HL-60 (cell line): ENCODE measurements at regions not wholly inside any gene's neighbourhood (a gene's known extent, or its start where the extent isn't known, plus 50 kb on each side); places are given as distances from the start of the nearest gene placed in this dataset.

Source experiments
- DNase-seq, 2 experiments: peaks; one replicate each; pipeline ENCODE4 v3.0.0-alpha.2; 2010 to 2020; ENCODE audit warnings: low read depth in 1 of 2, low spot score in 1 of 2
- H3K27ac ChIP-seq: fragments of 250-450 bp; sonication (Bioruptor Pico); replicated peaks from 2 replicates; pipeline ENCODE4 v1.5.1; 2020; ENCODE audit warnings: mild to moderate bottlenecking, moderate library complexity
- H3K27me3 ChIP-seq: fragments of 250-450 bp; sonication (Bioruptor Pico); 2 replicates; pipeline ENCODE4 v1.5.1; 2021; ENCODE audit warnings: mild to moderate bottlenecking, moderate library complexity; ENCODE audit not compliant: insufficient read depth, poor library complexity, severe bottlenecking
- H3K4me3 ChIP-seq: replicated peaks from 2 replicates; pipeline ENCODE4 v1.5.1; 2011; ENCODE audit warnings: mild to moderate bottlenecking, control low read depth, low read length; ENCODE audit not compliant: insufficient read depth
- GABPA ChIP-seq: IDR thresholded peaks from 2 replicates; pipeline ENCODE4 v1.6.1; 2012; ENCODE audit warnings: low read depth
- POLR2AphosphoS5 ChIP-seq: IDR thresholded peaks from 2 replicates; pipeline ENCODE4 v1.6.1; 2012; ENCODE audit warnings: low read depth
- SPI1 ChIP-seq: IDR thresholded peaks from 2 replicates; pipeline ENCODE4 v1.6.1; 2012; ENCODE audit warnings: low read depth, mild to moderate bottlenecking, borderline replicate concordance
- TF ChIP-seq, protein P1 (sequence below): IDR thresholded peaks from 2 replicates; pipeline ENCODE4 v1.6.1; 2012; ENCODE audit warnings: low read depth; ENCODE audit not compliant: insufficient replicate concordance
- TF ChIP-seq, protein P2 (sequence below): IDR thresholded peaks from one replicate; pipeline ENCODE4 v1.5.1; 2011; ENCODE audit warnings: low read length, control low read depth, inconsistent platforms; ENCODE audit not compliant: insufficient read depth

DNA sequence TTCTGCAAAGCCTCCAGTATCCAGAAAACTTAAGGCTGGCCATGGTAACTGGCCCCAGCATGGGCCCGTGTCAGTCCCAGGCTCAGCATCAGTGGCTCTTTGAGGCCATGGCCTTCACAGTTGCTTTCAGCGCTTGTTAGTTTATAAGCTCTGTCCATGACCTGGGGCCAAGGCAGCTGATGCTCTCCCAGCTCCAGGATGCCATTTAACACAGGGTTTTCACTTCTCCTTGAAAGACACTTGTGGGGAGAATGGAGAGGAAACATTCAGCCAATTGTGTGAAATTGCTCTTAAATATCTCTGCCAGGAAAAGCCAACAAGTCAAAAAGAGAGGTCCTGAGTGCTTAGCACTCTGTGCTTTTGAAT is 321.3 kb downstream of the FOXO1 start:
- TF ChIP-seq GABPA: no peak
- TF ChIP-seq POLR2AphosphoS5: no peak
- TF ChIP-seq, protein P1, sequence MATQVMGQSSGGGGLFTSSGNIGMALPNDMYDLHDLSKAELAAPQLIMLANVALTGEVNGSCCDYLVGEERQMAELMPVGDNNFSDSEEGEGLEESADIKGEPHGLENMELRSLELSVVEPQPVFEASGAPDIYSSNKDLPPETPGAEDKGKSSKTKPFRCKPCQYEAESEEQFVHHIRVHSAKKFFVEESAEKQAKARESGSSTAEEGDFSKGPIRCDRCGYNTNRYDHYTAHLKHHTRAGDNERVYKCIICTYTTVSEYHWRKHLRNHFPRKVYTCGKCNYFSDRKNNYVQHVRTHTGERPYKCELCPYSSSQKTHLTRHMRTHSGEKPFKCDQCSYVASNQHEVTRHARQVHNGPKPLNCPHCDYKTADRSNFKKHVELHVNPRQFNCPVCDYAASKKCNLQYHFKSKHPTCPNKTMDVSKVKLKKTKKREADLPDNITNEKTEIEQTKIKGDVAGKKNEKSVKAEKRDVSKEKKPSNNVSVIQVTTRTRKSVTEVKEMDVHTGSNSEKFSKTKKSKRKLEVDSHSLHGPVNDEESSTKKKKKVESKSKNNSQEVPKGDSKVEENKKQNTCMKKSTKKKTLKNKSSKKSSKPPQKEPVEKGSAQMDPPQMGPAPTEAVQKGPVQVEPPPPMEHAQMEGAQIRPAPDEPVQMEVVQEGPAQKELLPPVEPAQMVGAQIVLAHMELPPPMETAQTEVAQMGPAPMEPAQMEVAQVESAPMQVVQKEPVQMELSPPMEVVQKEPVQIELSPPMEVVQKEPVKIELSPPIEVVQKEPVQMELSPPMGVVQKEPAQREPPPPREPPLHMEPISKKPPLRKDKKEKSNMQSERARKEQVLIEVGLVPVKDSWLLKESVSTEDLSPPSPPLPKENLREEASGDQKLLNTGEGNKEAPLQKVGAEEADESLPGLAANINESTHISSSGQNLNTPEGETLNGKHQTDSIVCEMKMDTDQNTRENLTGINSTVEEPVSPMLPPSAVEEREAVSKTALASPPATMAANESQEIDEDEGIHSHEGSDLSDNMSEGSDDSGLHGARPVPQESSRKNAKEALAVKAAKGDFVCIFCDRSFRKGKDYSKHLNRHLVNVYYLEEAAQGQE: no peak
- TF ChIP-seq, protein P2, sequence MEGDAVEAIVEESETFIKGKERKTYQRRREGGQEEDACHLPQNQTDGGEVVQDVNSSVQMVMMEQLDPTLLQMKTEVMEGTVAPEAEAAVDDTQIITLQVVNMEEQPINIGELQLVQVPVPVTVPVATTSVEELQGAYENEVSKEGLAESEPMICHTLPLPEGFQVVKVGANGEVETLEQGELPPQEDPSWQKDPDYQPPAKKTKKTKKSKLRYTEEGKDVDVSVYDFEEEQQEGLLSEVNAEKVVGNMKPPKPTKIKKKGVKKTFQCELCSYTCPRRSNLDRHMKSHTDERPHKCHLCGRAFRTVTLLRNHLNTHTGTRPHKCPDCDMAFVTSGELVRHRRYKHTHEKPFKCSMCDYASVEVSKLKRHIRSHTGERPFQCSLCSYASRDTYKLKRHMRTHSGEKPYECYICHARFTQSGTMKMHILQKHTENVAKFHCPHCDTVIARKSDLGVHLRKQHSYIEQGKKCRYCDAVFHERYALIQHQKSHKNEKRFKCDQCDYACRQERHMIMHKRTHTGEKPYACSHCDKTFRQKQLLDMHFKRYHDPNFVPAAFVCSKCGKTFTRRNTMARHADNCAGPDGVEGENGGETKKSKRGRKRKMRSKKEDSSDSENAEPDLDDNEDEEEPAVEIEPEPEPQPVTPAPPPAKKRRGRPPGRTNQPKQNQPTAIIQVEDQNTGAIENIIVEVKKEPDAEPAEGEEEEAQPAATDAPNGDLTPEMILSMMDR: no peak
- no peak for TF ChIP-seq SPI1
- H3K27ac ChIP-seq: no peak overlapping the region
- DNase-seq: no peak
- H3K4me3 ChIP-seq: no peak overlapping the region
- peaks cover 1% of the 10 kb centered on the region for H3K27me3 ChIP-seq

DNA sequence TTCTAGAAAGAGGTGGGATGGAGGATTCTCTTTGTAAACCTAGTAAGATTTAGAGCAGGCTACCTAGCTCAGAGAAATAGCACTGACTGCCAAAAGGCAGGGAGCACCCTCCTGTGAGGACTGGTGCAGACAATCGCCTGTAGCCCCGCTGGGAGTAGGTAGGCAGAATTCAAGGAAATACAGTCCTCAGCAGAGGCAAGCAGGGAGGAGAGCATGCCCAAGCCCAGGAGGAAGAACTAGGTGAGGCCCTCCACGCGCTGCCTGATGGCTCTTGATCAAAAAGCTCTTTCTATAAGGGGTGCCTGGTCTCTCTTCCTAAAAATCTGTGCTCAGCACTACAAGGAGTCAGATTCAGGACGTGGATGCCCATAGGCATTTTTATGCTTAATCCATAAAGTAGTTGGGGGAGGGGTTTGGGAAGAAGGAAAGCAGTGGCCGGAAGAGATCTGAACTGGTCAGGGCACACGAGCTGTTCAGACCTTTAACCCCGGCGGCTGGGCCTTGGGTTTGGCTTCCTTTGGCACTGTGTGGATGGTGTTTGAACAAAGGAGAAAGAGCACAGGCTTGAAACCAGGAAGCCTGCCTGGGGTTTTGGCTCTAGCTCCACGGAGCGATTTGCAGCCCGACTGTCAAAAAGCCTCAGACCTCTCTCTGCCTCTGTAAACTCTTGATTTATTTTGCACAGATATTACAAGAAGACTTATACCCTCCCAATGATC is 320.6 kb downstream of the FOXO1 start:
- no peak for DNase-seq
- Histone ChIP-seq H3K27ac (no peak overlapping the region), H3K27me3 (peaks cover 3% of the 10 kb centered on the region), H3K4me3 (no peak overlapping the region)
- TF ChIP-seq POLR2AphosphoS5 (no peak), GABPA (no peak), SPI1 (no peak)
- TF ChIP-seq, protein P2: no peak
- TF ChIP-seq, protein P1: no peak

DNA sequence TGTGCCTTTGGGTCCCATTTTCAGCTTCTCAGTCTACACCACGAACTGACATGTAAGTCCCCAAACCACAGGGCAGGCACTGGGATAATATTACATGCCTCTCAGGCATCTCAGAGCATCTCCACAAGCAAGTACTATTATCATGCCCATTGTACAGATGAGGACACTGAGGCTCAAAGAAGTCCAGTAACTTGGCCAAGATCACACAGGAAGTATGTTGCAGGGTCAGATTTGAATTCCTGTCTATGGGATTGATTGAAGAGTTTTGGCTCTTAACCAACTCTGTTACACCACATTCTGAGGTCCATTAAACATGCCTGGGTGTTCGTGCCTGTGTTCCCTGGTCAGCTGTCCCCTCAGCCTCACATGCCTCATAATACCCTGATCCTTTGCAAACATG is 319.8 kb downstream of the FOXO1 start:
- Histone ChIP-seq H3K27me3 (peaks cover 3% of the 10 kb centered on the region), H3K4me3 (no peak overlapping the region), H3K27ac (no peak overlapping the region)
- TF ChIP-seq GABPA: no peak
- no peak for TF ChIP-seq POLR2AphosphoS5
- TF ChIP-seq, protein P2: no peak
- no peak for TF ChIP-seq SPI1
- TF ChIP-seq, protein P1: no peak
- no peak for DNase-seq
